HG03039 (cell line): ENCODE measurements at regions not wholly inside any gene's neighbourhood (a gene's known extent, or its start where the extent isn't known, plus 50 kb on each side); places are given as distances from the start of the nearest gene placed in this dataset.

Experiments
- ATAC-seq: cut with Tn5 transposase; IDR thresholded peaks from one replicate; pipeline ENCODE4 v1.9.1; 2021; ENCODE audit warnings: mild to moderate bottlenecking, moderate library complexity; ENCODE audit not compliant: unreplicated experiment

GRCh38 chr10:78953113-78953798 lies 115.5 kb upstream of the ZMIZ1 start:
- ATAC-seq = no peak

DNA sequence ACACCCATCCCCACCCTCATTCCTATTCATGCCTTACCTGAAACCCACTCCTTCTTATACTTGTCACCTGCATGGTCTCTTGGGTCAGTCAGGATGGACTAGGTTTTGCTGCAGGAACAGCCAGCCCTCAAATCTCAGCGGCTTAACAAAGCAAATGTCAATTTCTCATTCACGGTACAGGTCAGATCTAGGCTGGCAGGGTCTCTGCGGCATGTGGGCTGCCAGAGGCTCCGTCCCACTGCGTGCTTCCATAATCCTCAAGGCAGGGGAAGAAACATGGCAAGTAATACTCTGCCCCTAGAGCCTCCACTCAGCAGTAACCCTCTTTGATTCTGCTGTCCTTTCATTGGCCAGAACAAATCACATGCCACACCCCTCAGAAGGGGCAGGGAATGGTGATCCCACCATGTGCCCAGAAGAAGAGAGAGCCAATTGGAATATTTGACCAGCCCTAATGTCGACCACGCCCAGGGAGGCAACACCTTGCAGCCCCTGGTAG lies 114.9 kb upstream of the ZMIZ1 start:
- ATAC-seq = no peak

DNA sequence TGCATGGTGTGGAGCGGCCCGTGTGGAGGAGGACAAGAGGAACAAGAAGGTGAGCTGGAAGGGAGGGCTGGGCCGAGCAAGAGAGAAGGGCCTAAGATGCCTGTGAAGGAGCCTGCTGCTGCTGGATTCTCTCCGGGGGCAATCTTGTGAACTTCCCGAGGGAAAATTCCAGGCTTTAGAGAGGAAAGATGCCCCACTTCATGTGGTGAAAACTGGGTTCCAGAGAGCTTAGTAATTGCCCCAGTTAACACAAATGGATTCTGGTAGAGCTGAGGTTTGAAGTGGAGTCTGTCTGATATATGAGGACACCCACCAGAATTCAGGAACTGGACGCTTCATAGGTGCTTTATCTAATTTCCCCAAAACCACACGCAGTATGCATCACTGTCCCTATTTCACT lies 114.1 kb upstream of the ZMIZ1 start:
- no peak for ATAC-seq

DNA sequence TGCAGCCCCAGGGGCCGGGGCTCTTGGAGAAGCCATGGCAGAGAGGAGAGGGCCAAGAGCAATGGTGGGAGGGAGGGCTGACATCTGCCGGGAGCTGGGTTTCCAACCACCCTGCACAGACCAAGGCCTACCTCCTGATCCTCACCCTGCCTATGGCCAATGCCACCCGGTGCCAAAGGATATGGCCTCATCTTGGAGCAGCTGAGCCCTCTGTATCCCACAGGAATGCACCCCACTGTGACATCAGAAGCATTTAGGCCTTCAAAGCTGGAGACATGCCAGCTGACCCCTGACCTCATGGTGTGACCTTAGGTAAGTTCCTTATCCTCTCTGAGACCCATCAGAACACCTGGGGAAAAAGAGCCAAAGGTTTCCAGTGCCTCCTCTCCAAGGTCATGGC lies 113.6 kb upstream of the ZMIZ1 start:
- no peak for ATAC-seq

GRCh38 chr10:78956391-78956790 lies 112.4 kb upstream of the ZMIZ1 start:
- ATAC-seq = no peak

- no peak for ATAC-seq
Measured at GRCh38 chr10:78957471-78958039, 111.2 kb upstream of the ZMIZ1 start.

GRCh38 chr10:78959217-78959923 lies 109.4 kb upstream of the ZMIZ1 start:
- ATAC-seq = no peak

DNA sequence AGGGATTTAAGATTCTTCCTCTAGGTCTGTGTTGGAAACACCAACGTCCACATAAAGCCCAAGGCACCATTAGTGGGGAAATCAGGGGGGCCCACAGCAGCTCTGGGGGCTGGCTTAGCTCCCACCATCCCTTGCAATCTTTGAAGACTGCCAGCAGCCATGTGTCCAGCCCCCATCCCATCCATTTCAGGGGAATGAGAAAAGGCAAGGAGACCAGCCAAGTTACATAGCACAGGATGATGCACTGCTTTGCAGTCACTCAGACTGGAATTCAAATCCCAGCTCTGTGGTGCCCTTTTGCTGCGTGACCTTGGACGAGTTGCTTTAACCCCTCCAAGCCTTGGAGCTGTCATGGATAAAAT lies 108.9 kb upstream of the ZMIZ1 start:
- ATAC-seq = no peak

GRCh38 chr10:78960316-78960800 lies 108.4 kb upstream of the ZMIZ1 start:
- no peak for ATAC-seq

GRCh38 chr10:78961760-78962159 lies 107.0 kb upstream of the ZMIZ1 start:
- ATAC-seq = no peak

DNA sequence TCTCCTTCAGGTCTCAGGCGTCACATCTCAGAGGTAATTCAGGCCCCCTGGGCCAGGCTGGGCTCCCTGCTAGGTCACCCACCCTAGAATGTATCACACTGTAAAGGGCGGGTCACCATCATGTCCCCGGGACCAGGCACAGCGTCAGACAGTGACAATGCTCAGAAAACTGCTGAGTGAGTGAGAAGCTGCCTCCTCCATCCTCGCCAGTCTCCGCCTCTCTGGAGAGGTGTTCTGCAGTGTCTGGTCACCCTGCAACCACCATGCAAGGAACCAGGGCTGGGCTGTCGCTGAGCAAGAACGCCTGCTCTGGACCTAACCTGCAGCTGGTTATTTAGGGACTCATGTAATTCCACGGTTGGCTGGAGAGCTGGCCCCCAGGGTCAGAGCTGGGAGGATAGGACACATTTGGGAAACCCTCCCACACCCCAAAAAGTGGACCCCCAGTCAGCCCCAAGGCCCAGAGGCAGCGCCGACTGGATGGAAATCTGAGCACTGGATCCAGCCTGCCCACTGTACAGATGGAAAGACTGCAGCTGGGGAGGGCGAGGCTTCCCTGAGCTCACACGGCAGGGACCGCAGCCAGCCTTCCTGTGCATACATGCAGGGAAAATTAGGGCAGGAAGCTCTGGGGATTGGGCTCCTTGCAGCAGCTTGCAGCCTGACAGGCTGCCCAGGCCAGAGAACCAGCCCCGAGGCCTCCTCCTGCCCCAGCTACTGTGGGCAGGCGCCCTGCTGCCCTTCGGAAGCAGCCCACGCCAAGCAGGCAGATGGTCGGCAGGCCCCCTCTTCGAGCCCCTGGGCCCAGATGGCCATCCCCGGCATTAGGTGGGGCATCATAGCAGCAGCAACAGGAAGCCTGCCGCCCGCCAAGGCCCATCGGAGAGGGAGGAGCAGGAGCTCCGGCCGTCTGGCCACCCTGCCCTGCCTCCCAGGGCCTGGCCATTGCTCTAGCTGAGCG lies 105.4 kb upstream of the ZMIZ1 start:
- ATAC-seq = no peak

GRCh38 chr10:78964274-78964951 lies 104.4 kb upstream of the ZMIZ1 start:
- no peak for ATAC-seq

GRCh38 chr10:78964952-78965633 lies 103.7 kb upstream of the ZMIZ1 start:
- ATAC-seq = no peak

DNA sequence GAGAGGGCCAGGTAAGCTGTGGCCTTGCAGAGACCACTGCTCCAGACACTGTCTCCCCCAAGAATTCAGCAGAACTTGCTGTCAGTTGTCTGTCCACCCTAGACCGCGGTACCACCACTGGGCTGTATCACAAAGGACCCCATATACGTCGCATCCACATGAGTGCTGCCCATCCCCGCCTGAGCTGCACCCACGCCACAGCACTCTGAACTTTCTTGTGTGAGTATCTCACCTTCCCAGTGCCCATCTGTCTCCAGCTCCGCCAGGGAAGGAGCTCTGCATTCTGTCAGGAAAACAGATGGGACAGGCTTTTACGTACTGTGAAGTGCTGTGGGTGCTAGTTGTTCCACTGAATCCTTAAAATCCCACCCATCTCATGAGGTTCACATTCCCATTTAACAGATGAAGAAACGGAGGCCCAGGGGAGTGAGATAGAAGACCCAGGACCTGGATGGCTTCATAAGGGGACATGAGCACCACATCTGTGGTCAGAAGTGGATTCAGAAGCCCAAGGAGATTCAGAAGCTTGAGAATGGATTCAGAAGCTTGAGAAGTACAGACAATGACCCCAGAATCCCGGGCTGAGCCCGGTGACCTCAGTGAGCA lies 102.5 kb upstream of the ZMIZ1 start:
- ATAC-seq = no peak

- no peak for ATAC-seq
Measured at GRCh38 chr10:78966844-78967488, 101.8 kb upstream of the ZMIZ1 start.

DNA sequence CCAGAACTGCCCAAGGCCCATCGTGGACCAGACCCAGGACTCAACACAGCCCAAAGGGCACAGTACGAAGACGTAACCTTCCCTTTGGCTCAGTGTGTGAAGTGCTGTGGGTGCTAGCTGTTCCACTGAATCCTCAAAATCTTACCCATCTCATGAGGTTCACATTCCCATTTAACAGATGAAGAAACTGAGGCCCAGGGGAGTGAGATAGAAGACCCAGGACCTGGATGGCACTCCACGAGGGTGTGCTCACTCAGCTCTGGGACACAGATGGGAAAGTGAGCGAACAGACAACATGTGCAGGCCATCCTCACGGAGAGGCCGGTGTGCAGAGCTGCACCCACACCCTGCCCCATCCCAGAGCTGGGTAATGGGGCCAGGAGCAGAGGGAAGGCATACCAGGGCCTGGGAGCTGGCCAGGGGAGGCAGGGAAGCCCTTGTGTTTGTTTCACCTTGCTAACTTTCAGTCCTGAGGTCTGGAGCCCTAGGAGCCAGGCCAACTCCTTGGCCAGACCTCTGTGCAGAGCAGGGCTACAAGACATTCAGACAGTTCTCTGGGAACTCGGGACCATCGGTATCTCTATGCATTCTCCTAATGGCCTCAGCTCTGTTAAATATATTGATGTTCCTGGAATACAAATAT lies 100.3 kb upstream of the ZMIZ1 start:
- no peak for ATAC-seq

GRCh38 chr10:78968943-78969342 lies 99.8 kb upstream of the ZMIZ1 start:
- ATAC-seq = no peak

GRCh38 chr10:78969719-78970118 lies 99.0 kb upstream of the ZMIZ1 start:
- ATAC-seq = no peak
